ENCODE measurements at regions not wholly inside any gene's neighbourhood (a gene's known extent, or its start where the extent isn't known, plus 50 kb on each side); places are given as distances from the start of the nearest gene placed in this dataset.
A peak's percentile ranks its signal among the peaks of the same experiment; 100 is the strongest.

- DNase-seq: no peak
These were observed 1284.1 kb downstream of the AACS start for GRCh38 chr12:126349383-126349782.

- DNase-seq: no peak
These were observed 1288.4 kb downstream of the AACS start for GRCh38 chr12:126353604-126354003.

- no peak for DNase-seq
These were observed 1289.4 kb downstream of the AACS start for GRCh38 chr12:126354633-126355032.

- DNase-seq: no peak
These were observed 1290.1 kb downstream of the AACS start for GRCh38 chr12:126355346-126355745.

- no peak for DNase-seq
These were observed 1293.6 kb downstream of the AACS start for GRCh38 chr12:126358806-126359205.

GRCh38 chr12:126359216-126359615 lies 1294.0 kb downstream of the AACS start:
- DNase-seq: no peak

GRCh38 chr12:126361804-126362203 lies 1296.6 kb downstream of the AACS start:
- DNase-seq: no peak

- DNase-seq: no peak
These were observed 1297.3 kb downstream of the AACS start for GRCh38 chr12:126362493-126362892.

- DNase-seq: no peak
These were observed 1297.7 kb downstream of the AACS start for GRCh38 chr12:126362964-126363363.

- no peak for DNase-seq
These were observed 1304.5 kb downstream of the AACS start for GRCh38 chr12:126369487-126370463.

GRCh38 chr12:126383506-126383905 lies 1318.3 kb downstream of the AACS start:
- no peak for DNase-seq

GRCh38 chr12:126384026-126384564 lies 1318.9 kb downstream of the AACS start:
- DNase-seq: no peak

- no peak for DNase-seq
These were observed 1320.5 kb downstream of the AACS start for GRCh38 chr12:126385785-126386184.

- peak in 2 of 56 donors; percentile 2 to 8 for DNase-seq
These were observed 1324.1 kb downstream of the AACS start for GRCh38 chr12:126389220-126389841.

GRCh38 chr12:126389961-126390360 lies 1324.7 kb downstream of the AACS start:
- DNase-seq: no peak

- DNase-seq: no peak
These were observed 1325.8 kb downstream of the AACS start for GRCh38 chr12:126390969-126391566.

- DNase-seq: no peak
These were observed 1331.3 kb downstream of the AACS start for GRCh38 chr12:126396536-126396935.

- DNase-seq: peak in 26 of 56 donors; percentile 2 to 55 (median 10)
These were observed 1331.9 kb downstream of the AACS start for GRCh38 chr12:126397071-126397581.

- DNase-seq: no peak
These were observed 1332.4 kb downstream of the AACS start for GRCh38 chr12:126397660-126398059.

- DNase-seq: no peak
These were observed 1335.6 kb downstream of the AACS start for GRCh38 chr12:126400831-126401230.

GRCh38 chr12:126404293-126404881 lies 1339.2 kb downstream of the AACS start:
- DNase-seq: no peak
